ENCODE measurements at regions not wholly inside any gene's neighbourhood (a gene's known extent, or its start where the extent isn't known, plus 50 kb on each side); places are given as distances from the start of the nearest gene placed in this dataset.

DNA sequence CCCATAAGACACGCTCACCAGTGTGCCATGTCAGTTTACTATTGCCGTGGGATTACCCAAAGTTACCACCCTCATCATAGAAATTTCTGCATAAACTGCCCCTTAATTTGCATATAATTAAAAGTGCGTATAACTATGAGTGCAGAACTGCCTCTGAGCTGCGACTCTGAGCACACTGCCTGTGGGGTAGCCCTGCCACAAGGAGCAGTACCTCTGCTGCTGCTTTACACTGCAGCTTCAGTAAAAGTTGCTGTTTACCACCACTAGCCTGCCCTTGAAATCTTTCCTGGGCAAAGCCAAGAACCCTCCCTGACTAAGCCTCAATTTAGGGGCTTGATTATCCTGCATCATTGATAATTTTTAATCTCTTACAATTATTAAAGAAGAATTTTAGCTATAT lies 213.9 kb upstream of the MAP2 start:
- no peak for DNase-seq (ENCODE audit: extremely low read depth, low read depth)
- TF ChIP-seq, protein P1, sequence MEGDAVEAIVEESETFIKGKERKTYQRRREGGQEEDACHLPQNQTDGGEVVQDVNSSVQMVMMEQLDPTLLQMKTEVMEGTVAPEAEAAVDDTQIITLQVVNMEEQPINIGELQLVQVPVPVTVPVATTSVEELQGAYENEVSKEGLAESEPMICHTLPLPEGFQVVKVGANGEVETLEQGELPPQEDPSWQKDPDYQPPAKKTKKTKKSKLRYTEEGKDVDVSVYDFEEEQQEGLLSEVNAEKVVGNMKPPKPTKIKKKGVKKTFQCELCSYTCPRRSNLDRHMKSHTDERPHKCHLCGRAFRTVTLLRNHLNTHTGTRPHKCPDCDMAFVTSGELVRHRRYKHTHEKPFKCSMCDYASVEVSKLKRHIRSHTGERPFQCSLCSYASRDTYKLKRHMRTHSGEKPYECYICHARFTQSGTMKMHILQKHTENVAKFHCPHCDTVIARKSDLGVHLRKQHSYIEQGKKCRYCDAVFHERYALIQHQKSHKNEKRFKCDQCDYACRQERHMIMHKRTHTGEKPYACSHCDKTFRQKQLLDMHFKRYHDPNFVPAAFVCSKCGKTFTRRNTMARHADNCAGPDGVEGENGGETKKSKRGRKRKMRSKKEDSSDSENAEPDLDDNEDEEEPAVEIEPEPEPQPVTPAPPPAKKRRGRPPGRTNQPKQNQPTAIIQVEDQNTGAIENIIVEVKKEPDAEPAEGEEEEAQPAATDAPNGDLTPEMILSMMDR (IDR thresholded peaks at IDR 0.05; ENCODE audit: low read depth, low read length), result no peak

DNA sequence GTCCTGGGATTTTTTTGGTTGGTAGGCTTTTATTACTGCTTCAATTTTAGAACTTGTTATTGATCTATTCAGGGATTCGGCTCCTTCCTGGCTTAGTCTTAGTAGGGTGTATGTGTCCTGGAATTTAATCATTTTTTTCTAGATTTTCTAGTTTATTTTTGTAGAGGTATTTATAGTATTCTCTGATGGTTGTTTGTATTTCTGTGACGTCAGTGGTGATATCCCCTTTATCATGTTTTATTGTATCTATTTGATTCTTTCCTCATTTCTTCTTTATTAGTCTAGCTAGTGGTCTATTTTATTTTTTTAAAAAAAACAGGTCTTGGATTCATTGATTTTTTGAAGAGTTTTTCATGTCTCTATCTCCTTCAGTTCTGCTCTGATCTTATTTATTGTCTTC lies 193.3 kb upstream of the MAP2 start:
- TF ChIP-seq, protein P1 (IDR thresholded peaks at IDR 0.05; ENCODE audit: low read depth, low read length), result no peak
- DNase-seq (ENCODE audit: extremely low read depth, low read depth), result no peak

DNA sequence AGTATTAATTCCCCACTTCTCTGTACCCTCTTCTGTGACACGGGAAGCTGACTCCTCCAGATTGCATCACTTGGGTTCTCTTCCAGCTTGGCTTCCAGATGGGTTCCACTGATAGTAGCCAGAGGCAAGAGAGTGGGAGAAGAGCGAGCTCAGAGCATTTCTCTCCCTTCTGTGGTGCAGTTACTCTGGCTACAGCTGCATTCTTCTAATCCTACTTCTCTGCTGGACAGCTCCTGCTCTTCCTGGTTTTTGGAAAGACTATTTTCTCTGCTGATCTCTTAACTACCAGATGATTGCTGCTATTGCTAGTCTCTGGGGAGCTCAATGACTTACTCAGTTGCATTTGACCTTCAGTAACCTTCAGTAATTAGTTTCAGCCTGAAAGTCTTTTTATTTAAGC lies 187.5 kb upstream of the MAP2 start:
- DNase-seq (ENCODE audit: extremely low read depth, low read depth), result no peak
- TF ChIP-seq, protein P1 (IDR thresholded peaks at IDR 0.05; ENCODE audit: low read depth, low read length), result no peak

DNA sequence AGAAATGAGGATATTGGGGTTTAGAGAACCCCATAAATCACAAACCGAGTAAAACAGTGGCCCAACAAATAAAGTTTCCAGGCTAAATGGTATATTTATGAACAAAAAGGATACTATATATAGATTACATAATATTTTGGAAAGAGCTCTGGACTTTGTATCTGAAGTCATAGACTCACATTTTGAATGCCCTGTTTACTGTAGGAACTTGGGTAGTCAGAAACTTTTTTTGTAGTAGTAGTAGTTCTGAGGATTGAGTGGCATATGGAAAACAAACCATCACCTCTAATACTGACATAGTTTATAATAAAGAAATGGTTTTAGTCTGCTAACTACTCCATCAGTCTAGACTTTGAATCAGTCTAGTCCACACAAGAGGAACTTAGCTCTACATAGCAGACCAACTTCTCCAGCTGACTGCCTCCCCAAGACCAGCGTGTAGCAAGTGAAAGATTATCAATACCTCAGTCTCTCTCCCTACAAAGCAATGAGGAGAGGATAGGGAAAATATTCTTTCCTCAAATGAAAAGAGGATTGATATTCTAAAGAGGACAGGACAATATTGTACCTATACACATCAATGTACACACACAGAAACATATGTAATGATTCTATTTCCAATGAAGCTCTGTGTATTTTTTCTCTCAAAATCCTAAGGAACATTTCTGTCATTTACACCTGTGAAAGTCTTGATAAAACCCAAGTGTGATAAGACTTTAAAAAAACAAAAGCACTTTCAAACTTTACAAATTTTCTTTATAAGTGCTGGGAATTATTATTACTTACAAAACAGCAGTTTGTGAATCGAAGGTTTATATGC lies 184.9 kb upstream of the MAP2 start:
- TF ChIP-seq, protein P1 (IDR thresholded peaks at IDR 0.05; ENCODE audit: low read depth, low read length), result no peak
- no peak for DNase-seq (ENCODE audit: extremely low read depth, low read depth)

DNA sequence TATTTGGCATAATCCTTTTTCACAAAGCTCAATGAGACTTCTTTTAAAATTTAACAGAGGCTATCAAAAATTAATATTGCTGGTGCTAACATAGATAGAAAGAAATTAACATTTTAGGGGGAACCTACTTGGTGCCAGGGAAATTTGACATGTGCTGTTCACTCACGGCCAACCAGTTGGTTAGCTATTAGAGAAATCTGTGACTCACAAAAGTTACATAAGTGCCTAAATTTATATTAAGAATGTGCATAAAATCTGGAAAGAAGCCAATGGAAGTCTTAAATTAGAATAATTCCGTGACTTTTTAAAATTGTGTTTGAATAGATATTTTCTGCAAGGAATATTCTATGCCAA lies 184.3 kb upstream of the MAP2 start:
- no peak for DNase-seq (ENCODE audit: extremely low read depth, low read depth)
- TF ChIP-seq, protein P1 (IDR thresholded peaks at IDR 0.05; ENCODE audit: low read depth, low read length), result no peak

DNA sequence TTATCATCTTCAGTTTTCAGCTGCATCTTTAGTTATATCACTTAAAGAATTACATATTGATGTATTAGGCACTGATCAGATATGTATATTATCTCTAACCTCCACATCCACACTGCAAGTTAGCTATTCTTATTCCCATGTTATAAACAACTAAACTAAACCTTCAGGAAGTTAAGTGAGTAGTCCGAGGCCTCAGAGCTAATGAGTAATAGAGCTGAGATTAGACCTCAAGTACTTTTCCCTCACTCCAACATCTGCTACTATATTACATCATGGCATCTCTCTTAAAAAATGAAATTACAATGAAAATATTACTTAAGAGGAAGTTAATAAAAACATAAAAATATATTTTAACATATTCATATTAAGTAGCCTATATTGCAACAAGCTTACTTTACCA lies 183.6 kb upstream of the MAP2 start:
- no peak for DNase-seq (ENCODE audit: extremely low read depth, low read depth)
- TF ChIP-seq, protein P1 (IDR thresholded peaks at IDR 0.05; ENCODE audit: low read depth, low read length), result no peak

DNA sequence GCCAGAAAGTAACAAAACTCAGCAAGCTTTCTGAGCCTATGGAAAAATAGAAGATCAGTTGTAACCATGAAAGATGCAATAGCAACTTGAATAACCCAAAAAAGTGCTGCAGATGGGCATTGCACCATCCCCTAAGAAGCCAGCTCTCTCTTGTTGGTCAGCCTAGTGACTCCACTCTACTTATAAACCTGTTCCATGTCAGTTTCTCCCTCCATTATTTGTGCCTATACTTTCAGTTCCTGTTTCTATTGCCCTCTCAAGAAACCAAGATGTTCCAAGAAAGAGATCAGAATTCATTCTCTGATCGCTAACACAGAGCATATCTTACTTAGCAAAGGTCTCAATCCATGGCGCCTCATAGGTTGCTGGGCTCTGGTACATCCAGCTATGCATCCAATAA lies 170.3 kb upstream of the MAP2 start:
- TF ChIP-seq, protein P1 (IDR thresholded peaks at IDR 0.05; ENCODE audit: low read depth, low read length), result no peak

More for the DNA sequence above, 170.3 kb upstream of the MAP2 start:
- no peak for DNase-seq (ENCODE audit: extremely low read depth, low read depth)

Measured in AG09319 (cell line).